Upper lobe of left lung (tissue), 6 donors: ENCODE measurements at regions not wholly inside any gene's neighbourhood (a gene's known extent, or its start where the extent isn't known, plus 50 kb on each side); places are given as distances from the start of the nearest gene placed in this dataset.

ENCODE experiments used
- ATAC-seq, 2 donors: fragments of 200-7000 bp; cut with Tn5 transposase; one replicate each; pipeline ENCODE4 v1.9.1; 2022; ENCODE audit warnings: mild to moderate bottlenecking in 2 of 2, moderate library complexity in 2 of 2; ENCODE audit not compliant: low FRiP score in 2 of 2
- DNase-seq, 2 donors: peaks; one replicate each; pipeline ENCODE4 v3.0.0-alpha.2; 2019 to 2020
- H3K27ac ChIP-seq, 4 donors: fragments of 200-600 bp; sonication (generic); one replicate each; pipeline ENCODE4 v1.5.1; 2016 to 2019
- H3K27me3 ChIP-seq, 4 donors: fragments of 200-600 bp; sonication (generic); one replicate each; pipeline ENCODE4 v1.5.1; 2017 to 2019
- H3K36me3 ChIP-seq, 4 donors: fragments of 200-600 bp; sonication (generic); one replicate each; pipeline ENCODE4 v1.5.1; 2016 to 2019
- H3K4me1 ChIP-seq, 4 donors: fragments of 200-600 bp; sonication (generic); one replicate each; pipeline ENCODE4 v1.5.1; 2018 to 2019
- H3K4me3 ChIP-seq, 4 donors: fragments of 200-600 bp; sonication (generic); one replicate each; pipeline ENCODE4 v1.5.1; 2017 to 2019; ENCODE audit warnings: mild to moderate bottlenecking in 2 of 4, moderate library complexity in 1 of 4
- H3K9me3 ChIP-seq, 4 donors: fragments of 200-600 bp; sonication (generic); one replicate each; pipeline ENCODE4 v1.5.1; 2018 to 2019
- CTCF ChIP-seq, 6 experiments: fragments of 450-650 bp in 4 of 6; fragments of 200-600 bp in 2 of 6; sonication (generic) in 2 of 6; IDR thresholded peaks; one replicate each; pipeline ENCODE4 v1.5.1; 2016 to 2019; ENCODE audit warnings: antibody characterized with exemption in 6 of 6
- EP300 ChIP-seq, 4 donors: sonication (generic); formaldehyde crosslinking; IDR thresholded peaks; one replicate each; pipeline ENCODE4 v1.5.1; 2017; ENCODE audit warnings: antibody characterized with exemption in 4 of 4, control low read depth in 2 of 4
- POLR2A ChIP-seq, 4 donors: fragments of 450-650 bp; IDR thresholded peaks; one replicate each; pipeline ENCODE4 v1.5.1; 2016 to 2017; ENCODE audit warnings: antibody characterized with exemption in 4 of 4, mild to moderate bottlenecking in 2 of 4
- POLR2AphosphoS5 ChIP-seq, 2 donors: sonication (generic); formaldehyde crosslinking; IDR thresholded peaks; one replicate each; pipeline ENCODE4 v1.5.1; 2017; ENCODE audit warnings: antibody characterized with exemption in 2 of 2
- WGBS, 2 donors: methylation state at CpG; one replicate each; pipeline ENCODE4 v1.1.5; 2017 to 2018; 5-methylcytosine and 5-hydroxymethylcytosine counted together
- donor health status: DM: no; HTN: no; CAD: no; lungs with moderate emphysema.
- donor health status: DM: no; HTN: yes; CAD: no; lungs with severe emphysema.

GRCh38 chr7:106485031-106485551 lies 175.9 kb downstream of the CCDC71L start:
- WGBS, 2 donors = 100% methylated on average over 1 of the region's 1 CpG
- ATAC-seq (peak in 1 of 2 donors; percentile 25), DNase-seq (no peak)
- Histone ChIP-seq H3K4me3 (no peak overlapping the region), H3K4me1 (peaks cover 9 to 23% (median 18%) of the 10 kb centered on the region in 4 donors), H3K27ac (peak overlapping the region; percentile 14 to 63 (median 44)), H3K9me3 (no peaks in the 10 kb centered on the region), H3K36me3 (no peaks in the 10 kb centered on the region), H3K27me3 (no peaks in the 10 kb centered on the region)
- TF ChIP-seq CTCF (IDR thresholded peaks at IDR 0.05) = no peak
- TF ChIP-seq POLR2AphosphoS5 (IDR thresholded peaks at IDR 0.05) = no peak
- no peak for TF ChIP-seq POLR2A (IDR thresholded peaks at IDR 0.05)
- TF ChIP-seq EP300 (IDR thresholded peaks at IDR 0.05) = no peak

GRCh38 chr7:106484562-106484961 lies 176.4 kb downstream of the CCDC71L start:
- WGBS, 2 donors = 33 to 57% methylated on average over 1 of the region's 1 CpG
- Histone ChIP-seq H3K4me1 (peaks cover 9 to 23% (median 18%) of the 10 kb centered on the region in 4 donors), H3K27me3 (no peaks in the 10 kb centered on the region), H3K9me3 (no peaks in the 10 kb centered on the region), H3K27ac (peak overlapping the region in 2 of 4 donors; percentile 50 to 63), H3K36me3 (no peaks in the 10 kb centered on the region), H3K4me3 (no peak overlapping the region)
- ATAC-seq (peak; percentile 60 to 71), DNase-seq (peak in 1 of 2 donors; percentile 42)
- TF ChIP-seq CTCF (IDR thresholded peaks at IDR 0.05) = no peak
- TF ChIP-seq POLR2AphosphoS5 (IDR thresholded peaks at IDR 0.05) = no peak
- TF ChIP-seq EP300 (IDR thresholded peaks at IDR 0.05) = no peak
- no peak for TF ChIP-seq POLR2A (IDR thresholded peaks at IDR 0.05)

- H3K4me1 ChIP-seq = peaks cover 9 to 23% (median 18%) of the 10 kb centered on the region in 4 donors
- no peaks in the 10 kb centered on the region for H3K36me3 ChIP-seq
- DNase-seq = no peak
- H3K27me3 ChIP-seq = no peaks in the 10 kb centered on the region
- H3K4me3 ChIP-seq = no peak overlapping the region
- no peaks in the 10 kb centered on the region for H3K9me3 ChIP-seq
- ATAC-seq = no peak
- H3K27ac ChIP-seq = no peak overlapping the region
- TF ChIP-seq POLR2A (IDR thresholded peaks at IDR 0.05) (no peak), POLR2AphosphoS5 (IDR thresholded peaks at IDR 0.05) (no peak), EP300 (IDR thresholded peaks at IDR 0.05) (no peak), CTCF (IDR thresholded peaks at IDR 0.05) (no peak)
- WGBS, 2 donors = 90 to 97% methylated on average over 4 of the region's 4 CpGs
Observed at GRCh38 chr7:106482091-106482490, 178.9 kb downstream of the CCDC71L start.

- H3K27ac ChIP-seq = no peak overlapping the region
- H3K27me3 ChIP-seq = no peaks in the 10 kb centered on the region
- 34 to 44% methylated on average over 3 of the region's 3 CpGs for WGBS, 2 donors
- TF ChIP-seq EP300 (IDR thresholded peaks at IDR 0.05) = no peak
- no peak for TF ChIP-seq POLR2AphosphoS5 (IDR thresholded peaks at IDR 0.05)
- TF ChIP-seq CTCF (IDR thresholded peaks at IDR 0.05) = no peak
- TF ChIP-seq POLR2A (IDR thresholded peaks at IDR 0.05) = no peak
- DNase-seq (no peak), ATAC-seq (no peak)
- H3K4me1 ChIP-seq = peaks cover 7 to 15% (median 11%) of the 10 kb centered on the region in 4 donors
- no peak overlapping the region for H3K4me3 ChIP-seq
- no peaks in the 10 kb centered on the region for H3K9me3 ChIP-seq
- H3K36me3 ChIP-seq = no peaks in the 10 kb centered on the region
Observed at GRCh38 chr7:106480616-106481031, 180.3 kb downstream of the CCDC71L start.

GRCh38 chr7:106480161-106480579 lies 180.8 kb downstream of the CCDC71L start:
- Histone ChIP-seq H3K9me3 (no peaks in the 10 kb centered on the region), H3K27ac (no peak overlapping the region), H3K4me1 (peaks cover 2 to 13% (median 7%) of the 10 kb centered on the region in 4 donors), H3K4me3 (no peak overlapping the region), H3K27me3 (no peaks in the 10 kb centered on the region), H3K36me3 (no peaks in the 10 kb centered on the region)
- TF ChIP-seq POLR2A (IDR thresholded peaks at IDR 0.05) (no peak), EP300 (IDR thresholded peaks at IDR 0.05) (no peak), POLR2AphosphoS5 (IDR thresholded peaks at IDR 0.05) (no peak), CTCF (IDR thresholded peaks at IDR 0.05) (no peak)
- DNase-seq = no peak
- 78 to 83% methylated on average over 1 of the region's 1 CpG for whole genome bisulfite sequencing, 2 donors
- no peak for ATAC-seq
